Stimulated activated CD8-positive, alpha-beta memory T cell treated with anti-CD3 and anti-CD28 coated beads, Interleukin-7, amount 100 ng/mL, for 48 hours (primary cell): ENCODE measurements at regions not wholly inside any gene's neighbourhood (a gene's known extent, or its start where the extent isn't known, plus 50 kb on each side); places are given as distances from the start of the nearest gene placed in this dataset.
"Not testable (repeated sequence)": the region's sequence is repeated elsewhere in the genome, so short reads cannot be mapped to it uniquely, and the experiment has no call there.

Source experiments
- DNase-seq, 2 donors: peaks; one replicate each; pipeline ENCODE4 v3.0.0-alpha.2; 2020; ENCODE audit warnings: low read depth in 1 of 2; ENCODE audit errors: extremely low read depth in 1 of 2

GRCh38 chr7:112592565-112593263 lies 111.9 kb downstream of the LSMEM1 start:
- DNase-seq: not testable (repeated sequence)

- no peak for DNase-seq
Observed at GRCh38 chr7:112594397-112594796, 113.6 kb downstream of the LSMEM1 start.

- no peak for DNase-seq
Observed at GRCh38 chr7:112596260-112596659, 115.5 kb downstream of the LSMEM1 start.

- no peak for DNase-seq
Observed at GRCh38 chr7:112596981-112597380, 116.2 kb downstream of the LSMEM1 start.

GRCh38 chr7:112603673-112604072 lies 122.9 kb downstream of the LSMEM1 start:
- no peak for DNase-seq

- DNase-seq: no peak
Observed at GRCh38 chr7:112610636-112611035, 129.8 kb downstream of the LSMEM1 start.

- DNase-seq: no peak
Observed at GRCh38 chr7:112615701-112616100, 134.9 kb downstream of the LSMEM1 start.

GRCh38 chr7:112616295-112616694 lies 135.5 kb downstream of the LSMEM1 start:
- no peak for DNase-seq

- no peak for DNase-seq
Observed at GRCh38 chr7:112619343-112619742, 138.6 kb downstream of the LSMEM1 start.

GRCh38 chr7:112622159-112622715 lies 141.4 kb downstream of the LSMEM1 start:
- no peak for DNase-seq

- DNase-seq: no peak
Observed at GRCh38 chr7:112624416-112624815, 143.6 kb downstream of the LSMEM1 start.

- no peak for DNase-seq
Observed at GRCh38 chr7:112630565-112630964, 149.8 kb downstream of the LSMEM1 start.

GRCh38 chr7:112634107-112634506 lies 153.3 kb downstream of the LSMEM1 start:
- DNase-seq: no peak

GRCh38 chr7:112635742-112636141 lies 154.5 kb downstream of the TMEM168 start:
- DNase-seq: no peak

- no peak for DNase-seq
Observed at GRCh38 chr7:112638675-112639400, 151.4 kb downstream of the TMEM168 start.

GRCh38 chr7:112640685-112641084 lies 149.5 kb downstream of the TMEM168 start:
- no peak for DNase-seq

GRCh38 chr7:112646783-112647182 lies 143.4 kb downstream of the TMEM168 start:
- no peak for DNase-seq

- no peak for DNase-seq
Observed at GRCh38 chr7:112648781-112649180, 141.4 kb downstream of the TMEM168 start.

- DNase-seq: no peak
Observed at GRCh38 chr7:112649560-112649959, 140.6 kb downstream of the TMEM168 start.

GRCh38 chr7:112654322-112655216 lies 135.6 kb downstream of the TMEM168 start:
- DNase-seq: no peak

GRCh38 chr7:112665709-112666108 lies 124.5 kb downstream of the TMEM168 start:
- DNase-seq: no peak
